AG04450 (cell line): ENCODE measurements at regions not wholly inside any gene's neighbourhood (a gene's known extent, or its start where the extent isn't known, plus 50 kb on each side); places are given as distances from the start of the nearest gene placed in this dataset.

Source experiments
- CTCF ChIA-PET: fragments of 300-600, 350-600 bp; formaldehyde crosslinking; extraction: SDS; loops from one replicate; lab custom pipeline; 2022; ENCODE audit warnings: antibody characterized with exemption, inconsistent platforms; lab: Charles Lee
- POLR2A ChIA-PET: fragments of 350-600 bp; formaldehyde crosslinking; extraction: SDS; loops from one replicate; lab custom pipeline; 2021; ENCODE audit warnings: antibody characterized with exemption, inconsistent platforms; lab: Yijun Ruan, JAX
- DNase-seq: peaks from one replicate; pipeline ENCODE4 v3.0.0-alpha.2; 2011; ENCODE audit warnings: low read depth, low spot score
- H3K27ac ChIP-seq: one replicate; pipeline ENCODE4 v1.5.1; 2012; ENCODE audit warnings: low read depth, low read length, control low read depth
- H3K27me3 ChIP-seq: one replicate; pipeline ENCODE4 v1.6.0; 2012; ENCODE audit warnings: low read length; ENCODE audit not compliant: control insufficient read depth, insufficient read depth
- H3K4me3 ChIP-seq: 2 replicates; pipeline ENCODE4 v1.5.1; 2011; ENCODE audit warnings: mild to moderate bottlenecking, low read depth, low read length, control low read depth
- H3K9me3 ChIP-seq: 2 replicates; pipeline ENCODE4 v1.5.1; 2012; ENCODE audit warnings: low read length; ENCODE audit not compliant: control insufficient read depth, insufficient read depth
- CTCF ChIP-seq: IDR thresholded peaks from 2 replicates; pipeline ENCODE4 v1.5.1; 2011; ENCODE audit warnings: low read depth, low read length, control low read depth, inconsistent platforms

- TF ChIP-seq CTCF = no peak
- peaks cover 21% of the 10 kb centered on the region for H3K9me3 ChIP-seq
- no peak overlapping the region for H3K27ac ChIP-seq
- ChIA-PET CTCF (no interaction called here), POLR2A (no interaction called here)
- no peaks in the 10 kb centered on the region for H3K27me3 ChIP-seq
- DNase-seq = no peak
- no peak overlapping the region for H3K4me3 ChIP-seq
These were observed 1768.2 kb upstream of the WWC1 start for GRCh38 chr5:166523206-166523605.

DNA sequence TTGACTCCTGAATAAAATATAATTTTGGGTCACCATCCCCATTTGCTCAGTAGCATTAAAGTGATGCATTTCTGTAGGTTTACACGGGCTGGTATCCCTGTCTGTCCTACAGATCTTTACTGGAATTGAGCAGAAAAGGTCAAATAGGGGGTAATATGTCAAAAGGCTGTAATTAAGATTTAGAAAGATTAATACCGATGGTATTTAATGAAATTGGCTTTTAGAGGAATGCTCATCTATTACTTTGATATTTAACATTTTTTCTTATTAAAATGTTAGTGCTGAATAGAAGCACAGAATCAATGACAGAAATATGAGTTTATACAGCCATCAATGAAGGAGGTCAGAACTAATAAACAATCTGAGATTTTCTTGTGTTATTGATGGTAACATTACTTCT, 1762.2 kb upstream of the WWC1 start:
- no peak overlapping the region for H3K4me3 ChIP-seq
- CTCF ChIA-PET = no interaction called here
- H3K27me3 ChIP-seq = no peaks in the 10 kb centered on the region
- H3K9me3 ChIP-seq = peaks cover 10% of the 10 kb centered on the region
- H3K27ac ChIP-seq = no peak overlapping the region
- no peak for TF ChIP-seq CTCF
- POLR2A ChIA-PET = no interaction called here
- no peak for DNase-seq

- POLR2A ChIA-PET = no interaction called here
- H3K9me3 ChIP-seq = peaks cover 7% of the 10 kb centered on the region
These were observed 1758.8 kb upstream of the WWC1 start for GRCh38 chr5:166532456-166533220.

DNA sequence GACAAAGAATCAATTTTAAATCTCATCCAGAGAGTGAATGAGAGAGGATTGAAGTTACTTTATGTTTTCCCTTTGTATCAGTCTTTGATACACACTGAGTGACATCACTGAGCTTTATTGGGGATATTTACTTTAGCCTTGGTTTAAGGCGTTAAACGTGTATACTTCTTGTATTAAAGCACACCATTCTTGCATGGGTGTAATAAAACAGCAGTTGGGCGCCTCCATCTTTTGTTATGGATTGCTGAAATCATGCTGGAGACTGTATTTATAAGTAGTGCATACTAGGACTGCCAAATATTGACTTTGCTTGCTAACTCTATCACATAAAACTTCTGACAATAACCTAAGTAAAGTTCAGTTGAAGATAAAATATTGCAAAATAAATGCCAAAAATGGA, 1755.8 kb upstream of the WWC1 start:
- DNase-seq = no peak
- H3K27ac ChIP-seq = no peak overlapping the region
- no peak for TF ChIP-seq CTCF
- peaks cover 15% of the 10 kb centered on the region for H3K9me3 ChIP-seq
- CTCF ChIA-PET = no interaction called here
- no peak overlapping the region for H3K4me3 ChIP-seq
- POLR2A ChIA-PET = no interaction called here
- no peaks in the 10 kb centered on the region for H3K27me3 ChIP-seq

More at GRCh38 chr5:166532456-166533220, 1758.8 kb upstream of the WWC1 start:
- DNase-seq = no peak
- Histone ChIP-seq H3K4me3 (no peak overlapping the region), H3K27me3 (no peaks in the 10 kb centered on the region), H3K27ac (no peak overlapping the region)
- no peak for TF ChIP-seq CTCF
- CTCF ChIA-PET = no interaction called here

DNA sequence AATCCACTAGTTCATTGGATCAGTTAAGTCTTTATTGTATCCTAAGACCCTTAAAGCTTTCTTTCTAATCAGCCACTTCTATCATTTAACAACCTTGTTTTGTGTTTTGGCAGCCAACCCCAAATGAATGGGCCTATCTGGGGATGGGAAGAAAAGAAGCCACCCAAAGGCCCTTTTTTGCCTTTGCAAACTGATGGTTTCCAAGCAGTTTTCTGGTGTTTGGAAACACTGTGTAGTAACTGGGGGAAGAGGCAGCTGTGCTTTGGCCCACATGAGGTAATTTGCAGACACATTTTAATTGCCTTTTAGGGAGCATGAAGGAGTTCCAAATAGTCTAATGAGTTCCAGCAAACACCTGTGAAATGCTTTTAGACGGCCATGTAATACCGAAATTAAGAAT, 1751.3 kb upstream of the WWC1 start:
- no peak for TF ChIP-seq CTCF

More for the DNA sequence above, 1751.3 kb upstream of the WWC1 start:
- H3K4me3 ChIP-seq = no peak overlapping the region
- ChIA-PET POLR2A (no interaction called here), CTCF (no interaction called here)
- H3K27ac ChIP-seq = no peak overlapping the region
- DNase-seq = no peak
- H3K27me3 ChIP-seq = no peaks in the 10 kb centered on the region
- H3K9me3 ChIP-seq = peaks cover 12% of the 10 kb centered on the region
